ENCODE measurements at regions not wholly inside any gene's neighbourhood (a gene's known extent, or its start where the extent isn't known, plus 50 kb on each side); places are given as distances from the start of the nearest gene placed in this dataset.

- TF ChIP-seq CTCF (IDR thresholded peaks at IDR 0.05) (no peak), POLR2A (IDR thresholded peaks at IDR 0.05) (no peak)
These were observed 239.6 kb upstream of the FOXF1 start for GRCh38 chr16:86270696-86271095.

All from sigmoid colon (tissue), 3 donors.